PC-3 (cell line): ENCODE measurements at regions not wholly inside any gene's neighbourhood (a gene's known extent, or its start where the extent isn't known, plus 50 kb on each side); places are given as distances from the start of the nearest gene placed in this dataset.
"Not testable (repeated sequence)": the region's sequence is repeated elsewhere in the genome, so short reads cannot be mapped to it uniquely, and the experiment has no call there.

Experiments used
- CTCF ChIP-seq: fragments of 300-600 bp; sonication (generic); conservative IDR thresholded peaks from 2 replicates; pipeline ENCODE4 v1.5.1; 2017; ENCODE audit warnings: antibody characterized with exemption, low read depth, mild to moderate bottlenecking, low read length
- EZH2 ChIP-seq: fragments of 300-600 bp; sonication (generic); IDR thresholded peaks from one replicate; pipeline ENCODE4 v1.6.1; 2017; ENCODE audit warnings: antibody characterized with exemption, mild to moderate bottlenecking, low read length; ENCODE audit not compliant: unreplicated experiment

- TF ChIP-seq CTCF, EZH2: not testable (repeated sequence)
Measured at GRCh38 chr14:78013911-78014310, 156.3 kb upstream of the NRXN3 start.
